HepG2 (cell line): ENCODE measurements at regions not wholly inside any gene's neighbourhood (a gene's known extent, or its start where the extent isn't known, plus 50 kb on each side); places are given as distances from the start of the nearest gene placed in this dataset.

Source experiments
- ATAC-seq: fragments of 200-7000 bp; cut with Tn5 transposase; 3 replicates; pipeline ENCODE4 v1.9.1; 2020; ENCODE audit warnings: mild to moderate bottlenecking, moderate library complexity
- BruUV-seq: library from RNA; stranded (reverse); fragments of 400-500 nt; replicated peaks from 2 replicates; lab custom pipeline; 2021; lab: Mats Ljungman, UMichigan
- CTCF ChIA-PET: fragments of 300-600 bp; formaldehyde crosslinking; extraction: SDS; loops from one replicate; lab custom pipeline; 2021; ENCODE audit warnings: low total read pairs, inconsistent platforms, low intra/inter-chr PET ratio; lab: Yijun Ruan, JAX
- POLR2A ChIA-PET: fragments of 350-600 bp; sonication (Branson Sonifier 250); formaldehyde crosslinking; loops from one replicate; lab custom pipeline; 2020; ENCODE audit warnings: antibody characterized with exemption, inconsistent platforms; lab: Yijun Ruan, JAX
- DNase-seq: peaks from one replicate; pipeline ENCODE4 v3.0.0-alpha.2; 2015; ENCODE audit warnings: low spot score
- FAIRE-seq: peaks from 3 replicates; lab custom pipeline; 2011; peaks lifted over from hg19 to GRCh38; lab: Jason Lieb, UNC
- H2AFZ ChIP-seq: one replicate; pipeline ENCODE4 v1.6.1; 2011; ENCODE audit warnings: low read length, inconsistent platforms
- H3K27ac ChIP-seq: fragments of 300-600 bp; 3 replicates; pipeline ENCODE4 v1.8.0; 2011; ENCODE audit warnings: mixed run types, mild to moderate bottlenecking, mixed read lengths, low read length, inconsistent platforms; ENCODE audit not compliant: insufficient read depth; ENCODE audit errors: extremely low read length
- H3K27me3 ChIP-seq, 2 experiments: fragments of 200-600 bp in 1 of 2; 2 replicates in 1 of 2; 3 replicates in 1 of 2; pipeline versions ENCODE4 v1.6.0 to v1.8.0; 2011; ENCODE audit warnings: low read length in 2 of 2, mild to moderate bottlenecking in 2 of 2, moderate library complexity in 2 of 2, inconsistent platforms in 1 of 2; ENCODE audit not compliant: insufficient read depth in 2 of 2, control insufficient read depth in 1 of 2
- H3K36me3 ChIP-seq, 2 experiments: fragments of 200-600 bp in 1 of 2; replicated peaks in 1 of 2; 2 replicates in 1 of 2; 3 replicates in 1 of 2; pipeline versions ENCODE4 v1.5.1 to v1.8.0; 2011; ENCODE audit warnings: low read length in 2 of 2, inconsistent platforms in 1 of 2; ENCODE audit not compliant: insufficient read depth in 2 of 2, control insufficient read depth in 1 of 2
- H3K4me1 ChIP-seq: 2 replicates; pipeline ENCODE4 v1.5.1; 2012; ENCODE audit warnings: low read length, inconsistent platforms; ENCODE audit not compliant: insufficient read depth
- H3K4me2 ChIP-seq: 2 replicates; pipeline ENCODE4 v1.6.0; 2011; ENCODE audit warnings: low read depth, low read length, inconsistent platforms
- H3K4me3 ChIP-seq, 3 experiments: fragments of 200-600 bp in 1 of 3; sonication (generic), shearing (Covaris generic) in 1 of 3; replicated peaks in 1 of 3; 2 replicates each; pipeline ENCODE4 v1.5.1; 2011 to 2016; ENCODE audit warnings: low read length in 3 of 3, inconsistent platforms in 2 of 3, low read depth in 2 of 3, mild to moderate bottlenecking in 2 of 3, control low read depth in 1 of 3, mixed read lengths in 1 of 3; ENCODE audit not compliant: insufficient read depth in 1 of 3
- H3K79me2 ChIP-seq: one replicate; pipeline ENCODE4 v1.6.1; 2011; ENCODE audit warnings: low read length, inconsistent platforms; ENCODE audit not compliant: insufficient read depth
- H3K9ac ChIP-seq: 2 replicates; pipeline ENCODE4 v1.6.0; 2011; ENCODE audit warnings: mild to moderate bottlenecking, low read depth, low read length, inconsistent platforms; ENCODE audit not compliant: insufficient read depth
- H3K9me3 ChIP-seq: 2 replicates; pipeline ENCODE4 v1.5.1; 2012; ENCODE audit warnings: mild to moderate bottlenecking, low read length
- H4K20me1 ChIP-seq: 2 replicates; pipeline ENCODE4 v1.6.0; 2011; ENCODE audit warnings: inconsistent platforms, mild to moderate bottlenecking, low read length, moderate library complexity; ENCODE audit not compliant: insufficient read depth
- GATAD2A ChIP-seq: IDR thresholded peaks from 2 replicates; pipeline ENCODE4 v1.6.1; 2016
- SMAD3 ChIP-seq: sonication (generic); formaldehyde crosslinking; IDR thresholded peaks from 2 replicates; pipeline ENCODE4 v1.4.0; 2020; ENCODE audit warnings: missing genetic modification reagents
- SNAPC2 ChIP-seq: sonication (generic); formaldehyde crosslinking; IDR thresholded peaks from 2 replicates; pipeline ENCODE4 v1.8.1; 2022; ENCODE audit warnings: mild to moderate bottlenecking, missing genetic modification reagents
- TARDBP ChIP-seq: sonication (generic); formaldehyde crosslinking; IDR thresholded peaks from 2 replicates; pipeline ENCODE4 v1.8.0; 2022; ENCODE audit warnings: mild to moderate bottlenecking, missing genetic modification reagents
- TSC22D2 ChIP-seq: sonication (generic); formaldehyde crosslinking; IDR thresholded peaks from 2 replicates; pipeline ENCODE4 v1.5.1; 2020; ENCODE audit warnings: missing genetic modification reagents, mild to moderate bottlenecking, borderline replicate concordance
- ZKSCAN1 ChIP-seq: fragments of 150-350 bp; IDR thresholded peaks from 2 replicates; pipeline ENCODE4 v1.6.1; 2014; ENCODE audit warnings: low read length
- ZNF10 ChIP-seq: sonication (generic); formaldehyde crosslinking; IDR thresholded peaks from 2 replicates; pipeline ENCODE4 v1.4.0; 2020; ENCODE audit warnings: mild to moderate bottlenecking, low read depth, missing genetic modification reagents, borderline replicate concordance
- ZNF263 ChIP-seq: sonication (generic); formaldehyde crosslinking; IDR thresholded peaks from 2 replicates; pipeline ENCODE4 v1.4.0; 2020; ENCODE audit warnings: missing genetic modification reagents
- ZNF557 ChIP-seq: sonication (generic); formaldehyde crosslinking; IDR thresholded peaks from 2 replicates; pipeline ENCODE4 v1.4.0; 2020; ENCODE audit warnings: missing genetic modification reagents
- WGBS: methylation state at CpG from one replicate; pipeline ENCODE4 v1.1.6; 2017; ENCODE audit warnings: low lambda C conversion rate; 5-methylcytosine and 5-hydroxymethylcytosine counted together
- in situ Hi-C: cut with HindIII; loops from 2 replicates; pipeline ENCODE4 v1.10.0; 2017; ENCODE audit warnings: low pct_unique_long_range_greater_than_20kb; ENCODE audit not compliant: extremely low pct_ligation_motif_present
- intact Hi-C: fragments of 100-400 bp; cut with micrococcal nuclease; formaldehyde crosslinking; loops from one replicate; pipeline ENCODE4 v1.10.0; 2022; ENCODE audit not compliant: unreplicated experiment
- TF ChIP-seq, protein P1 (sequence below): IDR thresholded peaks from 2 replicates; pipeline ENCODE4 v1.6.1; 2016; ENCODE audit warnings: low read depth, control low read depth
- TF ChIP-seq, protein P2 (sequence below): sonication (generic); formaldehyde crosslinking; IDR thresholded peaks from 2 replicates; pipeline ENCODE4 v1.5.0; 2020; ENCODE audit warnings: mild to moderate bottlenecking, missing genetic modification reagents, borderline replicate concordance
- TF ChIP-seq, protein P3 (sequence below): IDR thresholded peaks from 2 replicates; pipeline ENCODE4 v1.6.1; 2012; ENCODE audit warnings: low read length, improper control_type of control experiment
- TF ChIP-seq, protein P4 (sequence below): sonication (generic); formaldehyde crosslinking; IDR thresholded peaks from 2 replicates; pipeline ENCODE4 v1.5.1; 2020; ENCODE audit warnings: mild to moderate bottlenecking, missing genetic modification reagents, moderate library complexity

DNA sequence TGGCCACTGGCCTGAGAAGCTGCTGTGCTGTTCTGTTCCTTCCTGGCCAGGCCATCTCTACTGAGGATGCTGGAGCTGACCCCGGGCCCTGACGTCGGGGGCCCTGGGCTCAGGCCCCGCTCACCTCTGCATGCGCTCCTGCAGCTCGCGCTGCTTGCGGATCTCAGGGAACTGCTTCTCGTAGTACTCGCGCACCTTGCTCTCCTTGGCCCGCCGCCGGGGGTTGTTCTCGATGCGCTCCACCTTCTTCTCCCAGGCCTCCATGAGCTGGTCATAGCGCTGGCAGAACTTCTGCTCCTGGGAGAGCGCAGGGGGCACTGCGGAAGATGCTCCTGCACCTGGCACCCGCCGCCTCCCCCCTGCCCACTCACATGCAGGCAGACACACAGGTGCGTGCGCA, 135.6 kb downstream of the RFLNA start:
- CTCF ChIA-PET: no interaction called here
- TF ChIP-seq TARDBP (CRISPR knock-in tag) (no peak), ZKSCAN1 (no peak), TSC22D2 (CRISPR knock-in tag) (no peak), ZNF10 (CRISPR knock-in tag) (no peak), SMAD3 (no peak), GATAD2A (no peak), SNAPC2 (CRISPR knock-in tag) (no peak), ZNF263 (CRISPR knock-in tag) (no peak), ZNF557 (no peak)
- TF ChIP-seq, protein P1, sequence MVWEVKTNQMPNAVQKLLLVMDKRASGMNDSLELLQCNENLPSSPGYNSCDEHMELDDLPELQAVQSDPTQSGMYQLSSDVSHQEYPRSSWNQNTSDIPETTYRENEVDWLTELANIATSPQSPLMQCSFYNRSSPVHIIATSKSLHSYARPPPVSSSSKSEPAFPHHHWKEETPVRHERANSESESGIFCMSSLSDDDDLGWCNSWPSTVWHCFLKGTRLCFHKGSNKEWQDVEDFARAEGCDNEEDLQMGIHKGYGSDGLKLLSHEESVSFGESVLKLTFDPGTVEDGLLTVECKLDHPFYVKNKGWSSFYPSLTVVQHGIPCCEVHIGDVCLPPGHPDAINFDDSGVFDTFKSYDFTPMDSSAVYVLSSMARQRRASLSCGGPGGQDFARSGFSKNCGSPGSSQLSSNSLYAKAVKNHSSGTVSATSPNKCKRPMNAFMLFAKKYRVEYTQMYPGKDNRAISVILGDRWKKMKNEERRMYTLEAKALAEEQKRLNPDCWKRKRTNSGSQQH (CRISPR knock-in tag): no peak
- TF ChIP-seq, protein P2, sequence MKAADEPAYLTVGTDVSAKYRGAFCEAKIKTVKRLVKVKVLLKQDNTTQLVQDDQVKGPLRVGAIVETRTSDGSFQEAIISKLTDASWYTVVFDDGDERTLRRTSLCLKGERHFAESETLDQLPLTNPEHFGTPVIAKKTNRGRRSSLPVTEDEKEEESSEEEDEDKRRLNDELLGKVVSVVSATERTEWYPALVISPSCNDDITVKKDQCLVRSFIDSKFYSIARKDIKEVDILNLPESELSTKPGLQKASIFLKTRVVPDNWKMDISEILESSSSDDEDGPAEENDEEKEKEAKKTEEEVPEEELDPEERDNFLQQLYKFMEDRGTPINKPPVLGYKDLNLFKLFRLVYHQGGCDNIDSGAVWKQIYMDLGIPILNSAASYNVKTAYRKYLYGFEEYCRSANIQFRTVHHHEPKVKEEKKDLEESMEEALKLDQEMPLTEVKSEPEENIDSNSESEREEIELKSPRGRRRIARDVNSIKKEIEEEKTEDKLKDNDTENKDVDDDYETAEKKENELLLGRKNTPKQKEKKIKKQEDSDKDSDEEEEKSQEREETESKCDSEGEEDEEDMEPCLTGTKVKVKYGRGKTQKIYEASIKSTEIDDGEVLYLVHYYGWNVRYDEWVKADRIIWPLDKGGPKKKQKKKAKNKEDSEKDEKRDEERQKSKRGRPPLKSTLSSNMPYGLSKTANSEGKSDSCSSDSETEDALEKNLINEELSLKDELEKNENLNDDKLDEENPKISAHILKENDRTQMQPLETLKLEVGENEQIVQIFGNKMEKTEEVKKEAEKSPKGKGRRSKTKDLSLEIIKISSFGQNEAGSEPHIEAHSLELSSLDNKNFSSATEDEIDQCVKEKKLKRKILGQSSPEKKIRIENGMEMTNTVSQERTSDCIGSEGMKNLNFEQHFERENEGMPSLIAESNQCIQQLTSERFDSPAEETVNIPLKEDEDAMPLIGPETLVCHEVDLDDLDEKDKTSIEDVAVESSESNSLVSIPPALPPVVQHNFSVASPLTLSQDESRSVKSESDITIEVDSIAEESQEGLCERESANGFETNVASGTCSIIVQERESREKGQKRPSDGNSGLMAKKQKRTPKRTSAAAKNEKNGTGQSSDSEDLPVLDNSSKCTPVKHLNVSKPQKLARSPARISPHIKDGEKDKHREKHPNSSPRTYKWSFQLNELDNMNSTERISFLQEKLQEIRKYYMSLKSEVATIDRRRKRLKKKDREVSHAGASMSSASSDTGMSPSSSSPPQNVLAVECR: no peak
- TF ChIP-seq, protein P3, sequence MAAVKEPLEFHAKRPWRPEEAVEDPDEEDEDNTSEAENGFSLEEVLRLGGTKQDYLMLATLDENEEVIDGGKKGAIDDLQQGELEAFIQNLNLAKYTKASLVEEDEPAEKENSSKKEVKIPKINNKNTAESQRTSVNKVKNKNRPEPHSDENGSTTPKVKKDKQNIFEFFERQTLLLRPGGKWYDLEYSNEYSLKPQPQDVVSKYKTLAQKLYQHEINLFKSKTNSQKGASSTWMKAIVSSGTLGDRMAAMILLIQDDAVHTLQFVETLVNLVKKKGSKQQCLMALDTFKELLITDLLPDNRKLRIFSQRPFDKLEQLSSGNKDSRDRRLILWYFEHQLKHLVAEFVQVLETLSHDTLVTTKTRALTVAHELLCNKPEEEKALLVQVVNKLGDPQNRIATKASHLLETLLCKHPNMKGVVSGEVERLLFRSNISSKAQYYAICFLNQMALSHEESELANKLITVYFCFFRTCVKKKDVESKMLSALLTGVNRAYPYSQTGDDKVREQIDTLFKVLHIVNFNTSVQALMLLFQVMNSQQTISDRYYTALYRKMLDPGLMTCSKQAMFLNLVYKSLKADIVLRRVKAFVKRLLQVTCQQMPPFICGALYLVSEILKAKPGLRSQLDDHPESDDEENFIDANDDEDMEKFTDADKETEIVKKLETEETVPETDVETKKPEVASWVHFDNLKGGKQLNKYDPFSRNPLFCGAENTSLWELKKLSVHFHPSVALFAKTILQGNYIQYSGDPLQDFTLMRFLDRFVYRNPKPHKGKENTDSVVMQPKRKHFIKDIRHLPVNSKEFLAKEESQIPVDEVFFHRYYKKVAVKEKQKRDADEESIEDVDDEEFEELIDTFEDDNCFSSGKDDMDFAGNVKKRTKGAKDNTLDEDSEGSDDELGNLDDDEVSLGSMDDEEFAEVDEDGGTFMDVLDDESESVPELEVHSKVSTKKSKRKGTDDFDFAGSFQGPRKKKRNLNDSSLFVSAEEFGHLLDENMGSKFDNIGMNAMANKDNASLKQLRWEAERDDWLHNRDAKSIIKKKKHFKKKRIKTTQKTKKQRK: no peak
- TF ChIP-seq, protein P4, sequence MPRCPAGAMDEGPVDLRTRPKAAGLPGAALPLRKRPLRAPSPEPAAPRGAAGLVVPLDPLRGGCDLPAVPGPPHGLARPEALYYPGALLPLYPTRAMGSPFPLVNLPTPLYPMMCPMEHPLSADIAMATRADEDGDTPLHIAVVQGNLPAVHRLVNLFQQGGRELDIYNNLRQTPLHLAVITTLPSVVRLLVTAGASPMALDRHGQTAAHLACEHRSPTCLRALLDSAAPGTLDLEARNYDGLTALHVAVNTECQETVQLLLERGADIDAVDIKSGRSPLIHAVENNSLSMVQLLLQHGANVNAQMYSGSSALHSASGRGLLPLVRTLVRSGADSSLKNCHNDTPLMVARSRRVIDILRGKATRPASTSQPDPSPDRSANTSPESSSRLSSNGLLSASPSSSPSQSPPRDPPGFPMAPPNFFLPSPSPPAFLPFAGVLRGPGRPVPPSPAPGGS: no peak
- TF ChIP-seq, all 625 proteins: peak for 0
- Histone ChIP-seq H3K79me2 (no peaks in the 10 kb centered on the region), H3K9ac (no peak overlapping the region), H4K20me1 (no peaks in the 10 kb centered on the region), H2AFZ (no peak overlapping the region), H3K4me3 (no peak overlapping the region), H3K4me1 (no peaks in the 10 kb centered on the region), H3K27me3 (no peaks in the 10 kb centered on the region; a peak in 1 of 5 replicates), H3K4me2 (no peak overlapping the region), H3K36me3 (peaks cover 6 to 17% of the 10 kb centered on the region in 2 experiments; a peak in 3 of 5 replicates), H3K9me3 (no peaks in the 10 kb centered on the region), H3K27ac (no peak overlapping the region)
- intact Hi-C loops: no loop called here
- FAIRE-seq (no peak), DNase-seq (no peak), ATAC-seq (no peak)
- WGBS: 98% methylated on average over 21 of the region's 23 CpGs
- POLR2A ChIA-PET: no interaction called here
- no TSS peak for BruUV-seq
- in situ Hi-C loops: no loop called here
